Lower leg skin (tissue), 4 donors: ENCODE measurements at regions not wholly inside any gene's neighbourhood (a gene's known extent, or its start where the extent isn't known, plus 50 kb on each side); places are given as distances from the start of the nearest gene placed in this dataset.

Experiments used
- DNase-seq, 2 donors: peaks; one replicate each; pipeline ENCODE4 v3.0.0-alpha.2; 2019; ENCODE audit warnings: low spot score in 2 of 2
- H3K4me3 ChIP-seq: fragments of 200-600 bp; sonication (generic); 2 replicates; pipeline ENCODE4 v1.5.1; 2017; ENCODE audit warnings: mild to moderate bottlenecking, low read depth; ENCODE audit not compliant: poor library complexity, severe bottlenecking
- CTCF ChIP-seq, 3 donors: fragments of 450-650 bp; IDR thresholded peaks; one replicate each; pipeline ENCODE4 v1.5.1; 2016; ENCODE audit warnings: antibody characterized with exemption in 3 of 3, mild to moderate bottlenecking in 3 of 3, moderate library complexity in 2 of 3
- POLR2A ChIP-seq, 2 donors: fragments of 450-650 bp; IDR thresholded peaks; one replicate each; pipeline ENCODE4 v1.6.1; 2016 to 2017; ENCODE audit warnings: antibody characterized with exemption in 2 of 2, mild to moderate bottlenecking in 1 of 2, moderate library complexity in 1 of 2
- WGBS, 2 donors: methylation state at CpG; one replicate each; pipeline ENCODE4 v1.1.5; 2018; 5-methylcytosine and 5-hydroxymethylcytosine counted together
- intact Hi-C: fragments of 100-400 bp; cut with DNase I; formaldehyde crosslinking; loops from one replicate; pipeline ENCODE4 v1.15.0; 2023; ENCODE audit warnings: low total_unique reads

GRCh38 chr2:145329971-145330370, 810.1 kb upstream of the ZEB2 start:
- TF ChIP-seq CTCF (IDR thresholded peaks at IDR 0.05) (no peak), POLR2A (IDR thresholded peaks at IDR 0.05) (no peak)
- DNase-seq: no peak
- intact Hi-C loops: no loop called here
- H3K4me3 ChIP-seq: no peak overlapping the region
- WGBS, 2 donors: 88 to 94% methylated on average over 1 of the region's 1 CpG

- DNase-seq: no peak
- WGBS, 2 donors: 48 to 64% methylated on average over 4 of the region's 4 CpGs
- intact Hi-C loops: no loop called here
Measured at GRCh38 chr2:145325485-145325884, 805.6 kb upstream of the ZEB2 start.

GRCh38 chr2:145324748-145325147, 804.8 kb upstream of the ZEB2 start:
- no peak for TF ChIP-seq CTCF (IDR thresholded peaks at IDR 0.05)
- TF ChIP-seq POLR2A (IDR thresholded peaks at IDR 0.05): no peak
- no peak for DNase-seq
- 87 to 91% methylated on average over 1 of the region's 1 CpG for WGBS, 2 donors
- intact Hi-C loops: no loop called here
- no peak overlapping the region for H3K4me3 ChIP-seq

More at GRCh38 chr2:145325485-145325884, 805.6 kb upstream of the ZEB2 start:
- no peak for TF ChIP-seq CTCF (IDR thresholded peaks at IDR 0.05)
- TF ChIP-seq POLR2A (IDR thresholded peaks at IDR 0.05): no peak
- no peak overlapping the region for H3K4me3 ChIP-seq

GRCh38 chr2:145323512-145323911, 803.6 kb upstream of the ZEB2 start:
- no peak overlapping the region for H3K4me3 ChIP-seq
- WGBS, 2 donors: 29 to 49% methylated on average over 2 of the region's 2 CpGs
- DNase-seq: no peak
- no peak for TF ChIP-seq CTCF (IDR thresholded peaks at IDR 0.05)
- no peak for TF ChIP-seq POLR2A (IDR thresholded peaks at IDR 0.05)
- intact Hi-C loops: no loop called here

GRCh38 chr2:145321344-145321743, 801.4 kb upstream of the ZEB2 start:
- TF ChIP-seq CTCF (IDR thresholded peaks at IDR 0.05): no peak
- no peak for TF ChIP-seq POLR2A (IDR thresholded peaks at IDR 0.05)
- no peak overlapping the region for H3K4me3 ChIP-seq

GRCh38 chr2:145316496-145316895, 796.6 kb upstream of the ZEB2 start:
- TF ChIP-seq CTCF (IDR thresholded peaks at IDR 0.05): no peak
- no peak for TF ChIP-seq POLR2A (IDR thresholded peaks at IDR 0.05)
- WGBS, 2 donors: 63 to 70% methylated on average over 1 of the region's 1 CpG
- DNase-seq: no peak
- intact Hi-C loops: no loop called here
- H3K4me3 ChIP-seq: no peak overlapping the region

More at GRCh38 chr2:145321344-145321743, 801.4 kb upstream of the ZEB2 start:
- no peak for DNase-seq
- 75 to 77% methylated on average over 2 of the region's 2 CpGs for WGBS, 2 donors
- intact Hi-C loops: no loop called here
